Kidney (tissue), 13 donors: ENCODE measurements at regions not wholly inside any gene's neighbourhood (a gene's known extent, or its start where the extent isn't known, plus 50 kb on each side); places are given as distances from the start of the nearest gene placed in this dataset.

Experiments used
- DNase-seq, 5 donors: peaks; one replicate each; pipeline ENCODE4 v3.0.0-alpha.2; 2013 to 2020
- FAIRE-seq: peaks from 2 replicates; lab custom pipeline; 2012; peaks lifted over from hg19 to GRCh38; lab: Jason Lieb, UNC
- H3K27ac ChIP-seq, 2 donors: one replicate each; pipeline ENCODE4 v1.7.0; 2013; ENCODE audit warnings: low read depth in 2 of 2, low read length in 2 of 2, inconsistent platforms in 1 of 2
- H3K27me3 ChIP-seq: one replicate; pipeline ENCODE4 v1.7.1; 2013; ENCODE audit warnings: low read length, inconsistent platforms; ENCODE audit not compliant: control insufficient read depth, insufficient read depth
- H3K36me3 ChIP-seq, 3 donors: one replicate each; pipeline versions ENCODE4 v1.7.0 to v1.7.1; 2013; ENCODE audit warnings: low read length in 3 of 3, control low read depth in 1 of 3, inconsistent platforms in 1 of 3; ENCODE audit not compliant: insufficient read depth in 3 of 3, control insufficient read depth in 2 of 3
- H3K4me1 ChIP-seq, 3 donors: one replicate each; pipeline versions ENCODE4 v1.7.0 to v1.7.1; 2013; ENCODE audit warnings: low read length in 3 of 3, inconsistent platforms in 1 of 3, low read depth in 1 of 3; ENCODE audit not compliant: control insufficient read depth in 2 of 3, insufficient read depth in 2 of 3
- H3K4me3 ChIP-seq, 3 donors: one replicate each; pipeline versions ENCODE4 v1.7.0 to v1.8.1; 2013; ENCODE audit warnings: low read length in 3 of 3, control low read depth in 1 of 3, inconsistent platforms in 1 of 3
- H3K9ac ChIP-seq, 3 donors: one replicate each; pipeline versions ENCODE4 v1.7.0 to v1.7.1; 2013; ENCODE audit warnings: low read length in 3 of 3, control low read depth in 1 of 3, inconsistent platforms in 1 of 3
- H3K9me3 ChIP-seq, 3 donors: one replicate each; pipeline versions ENCODE4 v1.7.0 to v1.7.1; 2013; ENCODE audit warnings: low read length in 3 of 3, control low read depth in 1 of 3, inconsistent platforms in 1 of 3; ENCODE audit not compliant: control insufficient read depth in 2 of 3, insufficient read depth in 1 of 3
- intact Hi-C: fragments of 100-400 bp; cut with DNase I; formaldehyde crosslinking; loops from one replicate; pipeline ENCODE4 v1.11.1; 2022
- TF ChIP-seq, protein P1 (sequence below): IDR thresholded peaks from 3 replicates; pipeline ENCODE4 v1.5.1; 2012; ENCODE audit warnings: mild to moderate bottlenecking, moderate library complexity, borderline replicate concordance; ENCODE audit not compliant: insufficient read depth; ENCODE audit errors: extremely low read depth
- donor health status: control.
- donor health status: control.
- donor health status: control.
- donor health status: control.
- donor health status: control.
- donor health status: DM: yes; HTN: yes; CAD: no.
- donor health status: Normal renal cell carcinoma (clear cell type).

DNA sequence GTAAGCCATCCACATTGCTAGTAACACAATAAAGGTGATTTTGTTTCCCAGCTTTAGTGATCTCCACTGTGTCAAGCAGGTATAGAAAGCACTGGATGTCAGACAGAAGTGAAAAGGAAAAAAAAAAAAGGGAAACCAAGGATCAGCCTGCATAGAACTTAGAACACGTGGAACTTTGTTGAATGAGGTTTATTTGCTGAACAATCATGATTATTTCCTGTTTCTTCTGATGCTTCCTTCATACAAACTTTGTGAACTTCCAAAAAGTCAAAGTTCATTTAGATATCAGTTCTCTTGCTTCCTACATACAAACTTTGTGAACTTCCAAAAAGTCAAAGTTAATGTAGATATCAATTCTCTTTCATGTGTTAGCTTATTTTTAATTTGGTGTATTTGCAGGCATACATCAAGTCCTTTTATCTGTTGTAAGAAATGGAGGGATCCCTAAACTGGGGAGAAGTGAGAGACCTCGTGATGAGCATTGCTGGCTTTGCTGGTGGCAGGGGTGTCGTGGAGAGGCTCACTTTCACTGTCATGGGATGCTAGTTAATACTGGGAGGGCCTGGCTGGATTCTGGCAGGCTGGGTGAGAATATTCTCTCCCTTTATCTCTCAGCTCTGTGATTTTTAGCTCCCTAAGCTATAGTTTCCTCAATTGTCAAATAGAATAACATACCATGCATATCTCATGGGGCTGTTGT is 298.4 kb downstream of the INHBA start:
- intact Hi-C loops = no loop called here
- Histone ChIP-seq H3K27ac (no peak overlapping the region), H3K9ac (no peak overlapping the region), H3K9me3 (no peaks in the 10 kb centered on the region), H3K36me3 (no peaks in the 10 kb centered on the region), H3K4me1 (no peaks in the 10 kb centered on the region), H3K4me3 (no peak overlapping the region), H3K27me3 (no peaks in the 10 kb centered on the region)
- DNase-seq (no peak), FAIRE-seq (no peak)
- TF ChIP-seq, protein P1, sequence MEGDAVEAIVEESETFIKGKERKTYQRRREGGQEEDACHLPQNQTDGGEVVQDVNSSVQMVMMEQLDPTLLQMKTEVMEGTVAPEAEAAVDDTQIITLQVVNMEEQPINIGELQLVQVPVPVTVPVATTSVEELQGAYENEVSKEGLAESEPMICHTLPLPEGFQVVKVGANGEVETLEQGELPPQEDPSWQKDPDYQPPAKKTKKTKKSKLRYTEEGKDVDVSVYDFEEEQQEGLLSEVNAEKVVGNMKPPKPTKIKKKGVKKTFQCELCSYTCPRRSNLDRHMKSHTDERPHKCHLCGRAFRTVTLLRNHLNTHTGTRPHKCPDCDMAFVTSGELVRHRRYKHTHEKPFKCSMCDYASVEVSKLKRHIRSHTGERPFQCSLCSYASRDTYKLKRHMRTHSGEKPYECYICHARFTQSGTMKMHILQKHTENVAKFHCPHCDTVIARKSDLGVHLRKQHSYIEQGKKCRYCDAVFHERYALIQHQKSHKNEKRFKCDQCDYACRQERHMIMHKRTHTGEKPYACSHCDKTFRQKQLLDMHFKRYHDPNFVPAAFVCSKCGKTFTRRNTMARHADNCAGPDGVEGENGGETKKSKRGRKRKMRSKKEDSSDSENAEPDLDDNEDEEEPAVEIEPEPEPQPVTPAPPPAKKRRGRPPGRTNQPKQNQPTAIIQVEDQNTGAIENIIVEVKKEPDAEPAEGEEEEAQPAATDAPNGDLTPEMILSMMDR = no peak

DNA sequence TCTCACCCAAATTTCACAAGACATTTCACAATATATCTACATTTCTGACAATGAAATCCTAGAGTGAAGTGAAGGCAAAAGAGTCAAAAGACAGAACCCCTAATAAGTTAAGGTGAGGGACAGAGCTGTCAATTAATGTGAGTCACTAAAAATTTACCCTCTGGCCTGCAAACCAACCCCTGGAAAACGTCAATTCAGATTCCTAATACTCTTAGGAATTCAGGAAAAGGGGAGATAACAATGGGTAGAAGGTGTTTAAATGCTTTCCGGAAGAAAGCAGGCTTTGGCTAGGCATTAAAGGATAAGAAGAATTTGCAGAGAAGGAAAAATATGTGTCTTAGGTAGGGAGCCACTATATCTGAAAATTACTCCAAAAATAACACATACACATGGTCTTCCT is 299.6 kb downstream of the INHBA start:
- TF ChIP-seq, protein P1 = no peak
- H3K4me1 ChIP-seq = no peaks in the 10 kb centered on the region
- intact Hi-C loops = no loop called here
- no peak for DNase-seq
- no peaks in the 10 kb centered on the region for H3K36me3 ChIP-seq
- H3K9ac ChIP-seq = no peak overlapping the region
- H3K27ac ChIP-seq = no peak overlapping the region
- FAIRE-seq = no peak
- no peak overlapping the region for H3K4me3 ChIP-seq
- H3K27me3 ChIP-seq = no peaks in the 10 kb centered on the region
- H3K9me3 ChIP-seq = no peaks in the 10 kb centered on the region

- no peak for FAIRE-seq
- Histone ChIP-seq H3K4me1 (no peaks in the 10 kb centered on the region), H3K4me3 (no peak overlapping the region), H3K27me3 (no peaks in the 10 kb centered on the region), H3K9ac (no peak overlapping the region), H3K9me3 (no peaks in the 10 kb centered on the region), H3K27ac (no peak overlapping the region), H3K36me3 (no peaks in the 10 kb centered on the region)
- no peak for DNase-seq
- TF ChIP-seq, protein P1 = no peak
- intact Hi-C loops = no loop called here
Observed at GRCh38 chr7:41401833-41402232, 301.1 kb downstream of the INHBA start.

- no peaks in the 10 kb centered on the region for H3K4me1 ChIP-seq
- H3K36me3 ChIP-seq = no peaks in the 10 kb centered on the region
- no peak overlapping the region for H3K4me3 ChIP-seq
- no peaks in the 10 kb centered on the region for H3K27me3 ChIP-seq
- H3K9me3 ChIP-seq = peaks cover 0 to 4% (median 0%) of the 10 kb centered on the region in 3 donors
- no peak overlapping the region for H3K9ac ChIP-seq
- no peak overlapping the region for H3K27ac ChIP-seq
- intact Hi-C loops = no loop called here
- FAIRE-seq (no peak), DNase-seq (no peak)
- TF ChIP-seq, protein P1 = no peak
Observed at GRCh38 chr7:41399171-41399570, 303.7 kb downstream of the INHBA start.
